Ovary (tissue), 7 donors: ENCODE measurements at regions not wholly inside any gene's neighbourhood (a gene's known extent, or its start where the extent isn't known, plus 50 kb on each side); places are given as distances from the start of the nearest gene placed in this dataset.

Experiments
- DNase-seq, 5 donors: peaks; one replicate each; pipeline ENCODE4 v3.0.0-alpha.2; 2019 to 2020
- H3K27ac ChIP-seq, 2 donors: fragments of 200-600 bp; one replicate each; pipeline versions ENCODE4 v1.5.1 to v1.8.0; 2019 to 2022
- H3K27me3 ChIP-seq: fragments of 200-600 bp; one replicate; pipeline ENCODE4 v1.8.0; 2022
- H3K36me3 ChIP-seq: fragments of 200-600 bp; sonication (generic); one replicate; pipeline ENCODE4 v1.5.1; 2019
- H3K4me1 ChIP-seq: one replicate; pipeline ENCODE4 v1.8.1; 2013; ENCODE audit warnings: mild to moderate bottlenecking, moderate library complexity; ENCODE audit not compliant: insufficient read depth
- H3K4me3 ChIP-seq: fragments of 200-600 bp; sonication (generic); one replicate; pipeline ENCODE4 v1.5.1; 2017
- H3K9me3 ChIP-seq, 2 donors: fragments of 200-600 bp in 1 of 2; sonication (generic) in 1 of 2; one replicate each; pipeline versions ENCODE4 v1.5.1 to v1.8.1; 2013 to 2019; ENCODE audit warnings: mild to moderate bottlenecking in 1 of 2, moderate library complexity in 1 of 2
- CTCF ChIP-seq, 3 donors: fragments of 450-650 bp in 2 of 3; fragments of 200-600 bp in 1 of 3; IDR thresholded peaks; one replicate each; pipeline versions ENCODE4 v1.5.1 to v1.8.0; 2016 to 2022; ENCODE audit warnings: antibody characterized with exemption in 3 of 3, mild to moderate bottlenecking in 1 of 3
- EP300 ChIP-seq: sonication (generic); formaldehyde crosslinking; IDR thresholded peaks from one replicate; pipeline ENCODE4 v1.6.1; 2017; ENCODE audit warnings: antibody characterized with exemption
- POLR2A ChIP-seq: fragments of 450-650 bp; IDR thresholded peaks from one replicate; pipeline ENCODE4 v1.6.1; 2017; ENCODE audit warnings: antibody characterized with exemption, mild to moderate bottlenecking, moderate library complexity
- WGBS, 3 donors: extraction: QIAGEN DNeasy Blood & Tissue Kit in 1 of 3; methylation state at CpG; one replicate each; pipeline versions ENCODE4 v1.1.5 to v1.1.7; 2013 to 2017; 5-methylcytosine and 5-hydroxymethylcytosine counted together
- intact Hi-C, 4 donors: fragments of 100-400 bp; cut with DNase I; formaldehyde crosslinking; loops; one replicate each; pipeline versions ENCODE4 v1.11.0 to v1.15.1; 2022 to 2023
- donor health status: DM: no; HTN: no; CAD: no; lungs with moderate emphysema.
- donor health status: DM: no; HTN: no; CAD: no.
- donor health status: Bipolar disorder and iron deficiency.
- donor health status: DM: no; HTN: no; CAD: no.
- donor health status: DM: yes; HTN: yes; CAD: no.

- H3K27ac ChIP-seq = no peak overlapping the region
- H3K27me3 ChIP-seq = no peaks in the 10 kb centered on the region
- WGBS, 3 donors = 61 to 64% (median 62%) methylated on average over 1 of the region's 1 CpG
- H3K9me3 ChIP-seq = no peaks in the 10 kb centered on the region
- no peak for DNase-seq
- intact Hi-C loops = no loop called here
- TF ChIP-seq POLR2A = no peak
- TF ChIP-seq CTCF (IDR thresholded peaks at IDR 0.05) = no peak
- no peak for TF ChIP-seq EP300
- no peaks in the 10 kb centered on the region for H3K4me1 ChIP-seq
- no peak overlapping the region for H3K4me3 ChIP-seq
- no peaks in the 10 kb centered on the region for H3K36me3 ChIP-seq
These were observed 452.7 kb downstream of the CETN3 start for GRCh38 chr5:89956838-89957237.

GRCh38 chr5:89954916-89955315 lies 454.6 kb downstream of the CETN3 start:
- Histone ChIP-seq H3K4me3 (no peak overlapping the region), H3K27me3 (no peaks in the 10 kb centered on the region), H3K9me3 (no peaks in the 10 kb centered on the region), H3K36me3 (no peaks in the 10 kb centered on the region), H3K27ac (no peak overlapping the region), H3K4me1 (no peaks in the 10 kb centered on the region)
- intact Hi-C loops = no loop called here
- DNase-seq = no peak
- no peak for TF ChIP-seq POLR2A
- no peak for TF ChIP-seq CTCF (IDR thresholded peaks at IDR 0.05)
- TF ChIP-seq EP300 = no peak
- WGBS, 3 donors = 69 to 86% (median 78%) methylated on average over 4 of the region's 4 CpGs

GRCh38 chr5:89951876-89952275 lies 457.7 kb downstream of the CETN3 start:
- Histone ChIP-seq H3K36me3 (no peaks in the 10 kb centered on the region), H3K27me3 (no peaks in the 10 kb centered on the region), H3K9me3 (no peaks in the 10 kb centered on the region), H3K4me1 (no peaks in the 10 kb centered on the region), H3K4me3 (no peak overlapping the region), H3K27ac (no peak overlapping the region)
- no peak for TF ChIP-seq CTCF (IDR thresholded peaks at IDR 0.05)
- no peak for TF ChIP-seq POLR2A
- TF ChIP-seq EP300 = no peak
- no peak for DNase-seq
- WGBS, 3 donors = 70 to 75% (median 72%) methylated on average over 2 of the region's 2 CpGs
- intact Hi-C loops = no loop called here

- TF ChIP-seq CTCF (IDR thresholded peaks at IDR 0.05) (no peak), POLR2A (no peak), EP300 (no peak)
- no peaks in the 10 kb centered on the region for H3K27me3 ChIP-seq
- intact Hi-C loops = no loop called here
- WGBS, 3 donors = 34 to 54% (median 40%) methylated on average over 1 of the region's 1 CpG
- no peak overlapping the region for H3K27ac ChIP-seq
- no peaks in the 10 kb centered on the region for H3K9me3 ChIP-seq
- no peaks in the 10 kb centered on the region for H3K36me3 ChIP-seq
- no peak overlapping the region for H3K4me3 ChIP-seq
- no peak for DNase-seq
- H3K4me1 ChIP-seq = peaks cover 1% of the 10 kb centered on the region
These were observed 459.3 kb downstream of the CETN3 start for GRCh38 chr5:89950234-89950633.

- no peak overlapping the region for H3K4me3 ChIP-seq
- H3K27ac ChIP-seq = no peak overlapping the region
- TF ChIP-seq POLR2A (no peak), CTCF (IDR thresholded peaks at IDR 0.05) (no peak), EP300 (no peak)
- H3K27me3 ChIP-seq = no peaks in the 10 kb centered on the region
- no peak for DNase-seq
- no peaks in the 10 kb centered on the region for H3K9me3 ChIP-seq
- H3K4me1 ChIP-seq = peaks cover 1% of the 10 kb centered on the region
- 97 to 98% (median 98%) methylated on average over 1 of the region's 1 CpG for WGBS, 3 donors
- intact Hi-C loops = no loop called here
- H3K36me3 ChIP-seq = no peaks in the 10 kb centered on the region
These were observed 460.6 kb downstream of the CETN3 start for GRCh38 chr5:89948977-89949376.
